Sigmoid colon (tissue), 4 donors: ENCODE measurements at regions not wholly inside any gene's neighbourhood (a gene's known extent, or its start where the extent isn't known, plus 50 kb on each side); places are given as distances from the start of the nearest gene placed in this dataset.

ENCODE experiments used
- CTCF ChIP-seq, 4 experiments: fragments of 450-650 bp in 3 of 4; fragments of 200-600 bp in 1 of 4; IDR thresholded peaks; one replicate each; pipeline ENCODE4 v1.5.1; 2016 to 2019; ENCODE audit warnings: antibody characterized with exemption in 4 of 4, mild to moderate bottlenecking in 3 of 4, moderate library complexity in 2 of 4
- POLR2A ChIP-seq, 2 donors: fragments of 450-650 bp; IDR thresholded peaks; one replicate each; pipeline ENCODE4 v1.6.1; 2016; ENCODE audit warnings: antibody characterized with exemption in 2 of 2, mild to moderate bottlenecking in 2 of 2, moderate library complexity in 2 of 2
- POLR2AphosphoS5 ChIP-seq, 4 donors: sonication (generic); formaldehyde crosslinking; IDR thresholded peaks; one replicate each; pipeline ENCODE4 v1.6.1; 2017; ENCODE audit warnings: antibody characterized with exemption in 4 of 4

GRCh38 chr4:138655985-138656384, 359.6 kb upstream of the NOCT start:
- TF ChIP-seq CTCF (IDR thresholded peaks at IDR 0.05) = no peak
- TF ChIP-seq POLR2AphosphoS5 (IDR thresholded peaks at IDR 0.05) = no peak
- no peak for TF ChIP-seq POLR2A (IDR thresholded peaks at IDR 0.05)
